ENCODE measurements at regions not wholly inside any gene's neighbourhood (a gene's known extent, or its start where the extent isn't known, plus 50 kb on each side); places are given as distances from the start of the nearest gene placed in this dataset.
"Not testable (repeated sequence)": the region's sequence is repeated elsewhere in the genome, so short reads cannot be mapped to it uniquely, and the experiment has no call there.

- DNase-seq = peak in 1 of 5 experiments; percentile 68
These were observed 146.4 kb downstream of the EMP1 start for GRCh38 chr12:13342971-13343370.

GRCh38 chr12:13340149-13340548 lies 143.6 kb downstream of the EMP1 start:
- no peak for DNase-seq

GRCh38 chr12:13339538-13339937 lies 143.0 kb downstream of the EMP1 start:
- no peak for DNase-seq

- no peak for DNase-seq
These were observed 142.6 kb downstream of the EMP1 start for GRCh38 chr12:13339091-13339490.

- DNase-seq = no peak
These were observed 141.3 kb downstream of the EMP1 start for GRCh38 chr12:13337791-13338190.

GRCh38 chr12:13336216-13336615 lies 139.7 kb downstream of the EMP1 start:
- no peak for DNase-seq

- no peak for DNase-seq
These were observed 132.0 kb downstream of the EMP1 start for GRCh38 chr12:13328535-13328934.

- no peak for DNase-seq
These were observed 129.6 kb downstream of the EMP1 start for GRCh38 chr12:13326076-13326475.

GRCh38 chr12:13325037-13325436 lies 128.5 kb downstream of the EMP1 start:
- DNase-seq = not testable (repeated sequence)

GRCh38 chr12:13318231-13319015 lies 121.9 kb downstream of the EMP1 start:
- DNase-seq = no peak

GRCh38 chr12:13316587-13317246 lies 120.2 kb downstream of the EMP1 start:
- no peak for DNase-seq

- DNase-seq = no peak
These were observed 117.4 kb downstream of the EMP1 start for GRCh38 chr12:13313886-13314285.

- no peak for DNase-seq
These were observed 115.0 kb downstream of the EMP1 start for GRCh38 chr12:13311551-13311950.

GRCh38 chr12:13307143-13307816 lies 110.8 kb downstream of the EMP1 start:
- no peak for DNase-seq

- no peak for DNase-seq
These were observed 108.4 kb downstream of the EMP1 start for GRCh38 chr12:13304924-13305323.

GRCh38 chr12:13299457-13299856 lies 102.9 kb downstream of the EMP1 start:
- DNase-seq = no peak

GRCh38 chr12:13293096-13293495 lies 96.6 kb downstream of the EMP1 start:
- no peak for DNase-seq

- DNase-seq = no peak
These were observed 93.2 kb downstream of the EMP1 start for GRCh38 chr12:13289653-13290289.

GRCh38 chr12:13288937-13289652 lies 92.6 kb downstream of the EMP1 start:
- DNase-seq = no peak

GRCh38 chr12:13288501-13288900 lies 92.0 kb downstream of the EMP1 start:
- DNase-seq = no peak

GRCh38 chr12:13283867-13284266 lies 87.3 kb downstream of the EMP1 start:
- no peak for DNase-seq

GRCh38 chr12:13282861-13283260 lies 86.3 kb downstream of the EMP1 start:
- DNase-seq = no peak
